Smooth muscle cell (in vitro differentiated cells): ENCODE measurements at regions not wholly inside any gene's neighbourhood (a gene's known extent, or its start where the extent isn't known, plus 50 kb on each side); places are given as distances from the start of the nearest gene placed in this dataset.

Experiments used
- DNase-seq: peaks from one replicate; lab custom pipeline; 2025; ENCODE audit not compliant: unreplicated experiment; lab: John Stamatoyannopoulos, UW
- H2AFZ ChIP-seq: fragments of 200-600 bp; sonication (generic); 2 replicates; pipeline ENCODE4 v1.6.0; 2016; ENCODE audit warnings: antibody characterized with exemption, low read depth, mild to moderate bottlenecking
- H3F3A ChIP-seq: fragments of 200-600 bp; sonication (generic); 2 replicates; pipeline ENCODE4 v1.6.0; 2017; ENCODE audit warnings: antibody characterized with exemption, low read depth
- H3K27ac ChIP-seq: fragments of 200-600 bp; sonication (generic); 2 replicates; pipeline ENCODE4 v1.5.1; 2016; ENCODE audit warnings: low read depth, mild to moderate bottlenecking
- H3K27me3 ChIP-seq: fragments of 200-600 bp; sonication (generic); 2 replicates; pipeline ENCODE4 v1.6.1; 2016; ENCODE audit warnings: low read depth, mild to moderate bottlenecking
- H3K36me3 ChIP-seq: fragments of 200-600 bp; sonication (generic); 2 replicates; pipeline ENCODE4 v1.5.1; 2016; ENCODE audit warnings: low read depth
- H3K4me1 ChIP-seq: fragments of 200-600 bp; sonication (generic); 2 replicates; pipeline ENCODE4 v1.5.1; 2016; ENCODE audit warnings: low read depth
- H3K4me2 ChIP-seq: fragments of 200-600 bp; sonication (generic); 2 replicates; pipeline ENCODE4 v1.6.0; 2016; ENCODE audit warnings: mild to moderate bottlenecking
- H3K4me3 ChIP-seq: fragments of 200-600 bp; sonication (generic); 2 replicates; pipeline ENCODE4 v1.5.1; 2016; ENCODE audit warnings: mild to moderate bottlenecking
- H3K79me2 ChIP-seq: fragments of 200-600 bp; sonication (generic); 2 replicates; pipeline ENCODE4 v1.6.0; 2016; ENCODE audit warnings: low read depth, mild to moderate bottlenecking
- H3K9ac ChIP-seq: fragments of 200-600 bp; sonication (generic); 2 replicates; pipeline ENCODE4 v1.6.0; 2016; ENCODE audit warnings: low read depth
- H3K9me3 ChIP-seq: fragments of 200-600 bp; sonication (generic); replicated peaks from 2 replicates; pipeline ENCODE4 v1.5.1; 2016; ENCODE audit warnings: low read depth
- H4K20me1 ChIP-seq: fragments of 200-600 bp; sonication (generic); 2 replicates; pipeline ENCODE4 v1.6.0; 2016; ENCODE audit warnings: low read depth
- CTCF ChIP-seq: fragments of 200-600 bp; sonication (generic); IDR thresholded peaks from 2 replicates; pipeline ENCODE4 v1.5.1; 2017; ENCODE audit warnings: borderline replicate concordance, mild to moderate bottlenecking, antibody characterized with exemption; ENCODE audit not compliant: insufficient read depth, poor library complexity, severe bottlenecking
- WGBS: methylation state at CpG from one replicate; pipeline ENCODE4 v1.1.7; 2016; ENCODE audit warnings: low lambda C conversion rate; 5-methylcytosine and 5-hydroxymethylcytosine counted together

GRCh38 chr3:13132281-13132680 is 59.1 kb upstream of the IQSEC1 start:
- Histone ChIP-seq H3K9ac (no peak overlapping the region), H3K27me3 (no peaks in the 10 kb centered on the region), H3K4me3 (no peak overlapping the region), H3K9me3 (no peaks in the 10 kb centered on the region), H2AFZ (no peak overlapping the region), H3K4me2 (no peak overlapping the region), H3K4me1 (no peaks in the 10 kb centered on the region), H3F3A (no peaks in the 10 kb centered on the region), H3K36me3 (no peaks in the 10 kb centered on the region), H3K79me2 (no peaks in the 10 kb centered on the region), H3K27ac (no peak overlapping the region), H4K20me1 (peaks cover 5% of the 10 kb centered on the region)
- WGBS: 82% methylated on average over 4 of the region's 4 CpGs
- TF ChIP-seq CTCF: no peak
- DNase-seq: no peak

- H3K27ac ChIP-seq: no peak overlapping the region
- no peaks in the 10 kb centered on the region for H3K36me3 ChIP-seq
- H3K9me3 ChIP-seq: no peaks in the 10 kb centered on the region
- H2AFZ ChIP-seq: no peak overlapping the region
- WGBS: 83% methylated on average over 3 of the region's 3 CpGs
- H3K4me1 ChIP-seq: no peaks in the 10 kb centered on the region
- no peaks in the 10 kb centered on the region for H3F3A ChIP-seq
- no peaks in the 10 kb centered on the region for H3K27me3 ChIP-seq
- no peak for TF ChIP-seq CTCF
- H3K4me3 ChIP-seq: no peak overlapping the region
- no peak for DNase-seq
- H4K20me1 ChIP-seq: peaks cover 2% of the 10 kb centered on the region
- no peaks in the 10 kb centered on the region for H3K79me2 ChIP-seq
- H3K9ac ChIP-seq: no peak overlapping the region
- H3K4me2 ChIP-seq: no peak overlapping the region
Observed at GRCh38 chr3:13130464-13131193, 57.4 kb upstream of the IQSEC1 start.

- no peaks in the 10 kb centered on the region for H3F3A ChIP-seq
- H2AFZ ChIP-seq: no peak overlapping the region
- H3K4me1 ChIP-seq: no peaks in the 10 kb centered on the region
- no peak overlapping the region for H3K9ac ChIP-seq
- no peaks in the 10 kb centered on the region for H3K36me3 ChIP-seq
- H3K4me2 ChIP-seq: no peak overlapping the region
- H4K20me1 ChIP-seq: no peaks in the 10 kb centered on the region
- H3K27me3 ChIP-seq: no peaks in the 10 kb centered on the region
- no peaks in the 10 kb centered on the region for H3K9me3 ChIP-seq
- no peak overlapping the region for H3K4me3 ChIP-seq
- TF ChIP-seq CTCF: no peak
- no peaks in the 10 kb centered on the region for H3K79me2 ChIP-seq
- no peak overlapping the region for H3K27ac ChIP-seq
- no peak for DNase-seq
- WGBS: 89% methylated on average over 13 of the region's 13 CpGs
Observed at GRCh38 chr3:13125092-13126015, 52.1 kb upstream of the IQSEC1 start.
